ENCODE measurements at regions not wholly inside any gene's neighbourhood (a gene's known extent, or its start where the extent isn't known, plus 50 kb on each side); places are given as distances from the start of the nearest gene placed in this dataset.
"Not testable (repeated sequence)": the region's sequence is repeated elsewhere in the genome, so short reads cannot be mapped to it uniquely, and the experiment has no call there.

- no peak for DNase-seq (ENCODE audit: low read depth)
These were observed 255.8 kb upstream of the AVPR1A start for GRCh38 chr12:63406781-63407180.

DNA sequence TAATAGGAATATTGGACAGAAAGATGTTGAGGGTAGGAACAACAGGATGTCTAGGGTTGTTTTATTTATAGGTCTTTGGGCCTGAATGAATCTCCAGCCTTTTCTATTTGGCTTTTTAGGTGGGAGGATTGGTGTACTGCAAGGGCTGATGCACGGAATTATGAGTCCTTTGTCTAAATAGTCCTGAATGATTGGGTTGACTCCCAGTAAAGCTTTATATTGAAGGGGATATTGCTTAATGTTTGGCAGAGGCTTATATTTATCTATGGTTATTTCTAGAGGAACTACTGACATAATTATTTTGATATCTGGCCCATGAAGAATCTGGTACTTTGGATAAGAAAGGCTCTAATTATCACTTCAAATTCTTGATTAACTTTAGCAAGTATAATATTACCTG, 253.6 kb upstream of the AVPR1A start:
- DNase-seq (ENCODE audit: low read depth), result no peak

- DNase-seq (ENCODE audit: low read depth), result no peak
These were observed 252.3 kb upstream of the AVPR1A start for GRCh38 chr12:63403256-63403655.

- no peak for DNase-seq (ENCODE audit: low read depth)
These were observed 249.7 kb upstream of the AVPR1A start for GRCh38 chr12:63400718-63401117.

DNA sequence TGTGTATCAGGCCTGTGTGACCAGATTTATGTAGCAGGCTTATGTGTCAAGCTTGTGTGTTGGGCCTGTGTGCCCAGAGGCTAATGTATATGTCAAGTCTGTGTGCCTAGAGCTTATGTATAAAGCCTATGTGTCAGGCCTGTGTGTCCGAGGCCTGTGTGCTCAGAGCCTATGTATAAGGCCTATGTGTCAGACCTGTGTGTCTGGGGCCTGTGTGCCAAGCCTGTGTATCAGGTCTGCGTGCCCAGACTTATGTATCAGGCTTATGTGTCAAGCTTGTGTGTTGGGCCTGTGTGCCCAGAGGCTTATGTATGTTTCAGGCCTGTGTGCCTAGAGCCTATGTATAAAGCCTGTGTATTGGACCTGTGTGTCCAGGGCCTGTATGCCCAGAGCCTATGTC, 249.3 kb upstream of the AVPR1A start:
- DNase-seq (ENCODE audit: low read depth), result no peak

DNA sequence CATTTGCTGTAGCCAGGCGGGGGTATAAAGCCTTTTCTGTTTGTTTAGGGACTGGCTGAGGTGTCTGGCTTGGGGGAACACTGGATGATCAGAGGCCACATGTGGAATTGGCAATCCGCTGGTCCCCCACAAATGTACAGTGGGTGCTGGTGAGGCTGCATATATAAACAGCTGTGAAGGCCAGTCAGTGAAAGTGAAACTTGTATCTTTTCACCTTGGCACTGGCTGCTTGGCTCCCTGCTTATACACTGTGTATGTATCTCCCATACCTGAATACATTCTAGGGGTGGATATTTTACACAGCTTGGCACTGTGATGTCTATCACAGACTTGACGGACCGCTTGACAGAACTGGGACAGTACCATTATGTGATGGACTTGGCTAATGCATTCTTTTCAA, 246.8 kb upstream of the AVPR1A start:
- DNase-seq (ENCODE audit: low read depth), result no peak

- no peak for DNase-seq (ENCODE audit: low read depth)
These were observed 245.1 kb upstream of the AVPR1A start for GRCh38 chr12:63396135-63396534.

GRCh38 chr12:63394983-63395382, 244.0 kb upstream of the AVPR1A start:
- DNase-seq (ENCODE audit: low read depth), result no peak

- no peak for DNase-seq (ENCODE audit: low read depth)
These were observed 243.3 kb upstream of the AVPR1A start for GRCh38 chr12:63394349-63394748.

DNA sequence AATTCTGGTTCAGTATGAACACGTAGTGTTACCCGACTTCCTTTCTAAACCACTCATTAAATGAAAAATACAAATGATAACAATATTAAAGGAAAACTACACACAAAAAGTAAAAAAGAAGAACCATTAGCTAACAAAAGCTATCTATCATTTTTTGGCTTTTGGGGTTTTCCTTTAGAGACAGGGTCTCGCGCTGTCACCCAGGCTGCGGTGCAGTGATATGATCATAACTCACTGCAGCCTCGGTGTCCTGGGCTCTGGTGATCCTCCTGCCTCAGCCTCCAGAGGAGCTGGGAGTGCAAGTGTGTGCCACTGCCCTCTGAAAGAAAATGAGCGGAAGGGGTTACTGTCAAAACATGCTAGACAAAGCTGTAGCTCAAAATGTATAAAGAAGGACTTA, 238.2 kb upstream of the AVPR1A start:
- no peak for DNase-seq (ENCODE audit: low read depth)

DNA sequence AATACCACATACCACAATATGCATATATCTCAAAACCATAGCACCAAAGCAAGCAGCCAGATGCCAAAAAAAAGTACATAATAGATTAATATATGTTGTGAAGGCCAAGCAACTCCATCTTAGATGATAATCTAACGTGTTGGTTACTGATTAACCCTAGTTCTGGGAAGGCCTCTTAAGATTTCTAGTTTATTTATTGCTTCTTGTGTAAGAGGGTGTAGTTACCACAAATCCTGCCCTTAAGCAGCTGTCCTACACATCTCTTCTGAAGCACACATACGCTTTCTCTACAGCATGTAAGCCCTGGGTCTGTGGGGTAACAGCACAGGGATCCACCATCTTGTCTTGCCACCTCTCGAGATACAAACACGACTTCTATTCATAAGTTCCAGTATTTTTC, 236.8 kb upstream of the AVPR1A start:
- DNase-seq (ENCODE audit: low read depth), result no peak

DNA sequence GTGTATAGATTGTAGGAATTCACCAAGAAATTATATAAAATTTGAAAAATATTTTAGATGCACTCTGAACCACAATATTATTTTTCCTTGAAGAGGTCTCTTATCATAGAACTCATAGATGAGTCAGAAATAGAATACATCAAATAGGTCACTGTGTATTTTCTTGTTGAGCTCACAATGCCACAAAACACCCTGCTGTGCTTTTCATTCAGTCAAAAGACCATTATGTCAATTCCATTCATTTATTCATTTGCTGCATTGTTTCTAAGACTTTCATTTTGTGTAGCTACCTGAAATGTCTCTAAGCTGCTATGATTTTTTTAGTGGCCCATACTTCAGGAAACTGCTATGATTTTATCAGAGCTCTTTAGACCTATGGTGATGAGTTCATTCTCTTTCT, 231.9 kb upstream of the AVPR1A start:
- DNase-seq (ENCODE audit: low read depth), result no peak

GRCh38 chr12:63362791-63363190, 211.8 kb upstream of the AVPR1A start:
- peak; percentile 0 for DNase-seq (ENCODE audit: low read depth)

DNA sequence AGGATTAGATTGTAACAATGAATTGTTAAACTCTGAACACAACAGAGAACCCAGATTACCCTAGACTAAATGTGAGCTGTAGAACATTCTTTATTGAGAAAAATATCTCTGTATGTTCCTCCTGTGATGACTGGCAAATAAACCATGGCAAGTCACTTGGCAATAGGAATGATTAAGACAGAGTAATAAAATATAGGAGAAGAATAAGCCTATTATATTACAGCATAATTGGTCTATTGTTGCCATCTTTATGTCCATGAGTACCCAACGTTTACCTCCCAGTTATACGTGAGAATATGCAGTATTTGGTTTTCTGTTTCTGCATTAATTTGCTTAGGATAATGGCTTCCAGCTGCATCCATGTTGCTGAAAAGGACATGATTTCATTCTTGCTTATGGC, 211.2 kb upstream of the AVPR1A start:
- no peak for DNase-seq (ENCODE audit: low read depth)

GRCh38 chr12:63354969-63355368, 204.0 kb upstream of the AVPR1A start:
- DNase-seq (ENCODE audit: low read depth), result no peak

GRCh38 chr12:63353559-63353958, 202.6 kb upstream of the AVPR1A start:
- DNase-seq (ENCODE audit: low read depth), result no peak

- DNase-seq (ENCODE audit: low read depth), result no peak
These were observed 200.4 kb upstream of the AVPR1A start for GRCh38 chr12:63351370-63351769.

DNA sequence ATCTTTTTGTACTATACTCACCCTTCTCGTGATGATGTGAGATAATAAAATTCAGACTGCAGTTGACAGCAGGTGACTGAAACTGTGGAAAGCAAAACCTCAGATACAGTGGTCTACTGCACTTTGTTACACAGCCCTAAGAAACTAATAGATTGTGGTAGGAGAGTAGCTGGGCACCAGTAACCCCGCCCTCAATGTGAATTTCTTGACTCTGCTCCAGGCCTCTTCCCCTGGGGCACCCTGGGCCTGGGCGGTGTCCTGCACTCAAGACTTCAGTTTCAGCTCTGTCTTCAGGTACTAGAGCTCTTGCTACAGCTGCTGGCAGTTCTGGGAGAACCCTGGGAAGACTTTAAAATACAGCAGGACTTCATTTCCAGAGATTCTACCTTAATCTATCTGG, 197.6 kb upstream of the AVPR1A start:
- DNase-seq (ENCODE audit: low read depth), result no peak

- DNase-seq (ENCODE audit: low read depth), result not testable (repeated sequence)
These were observed 186.2 kb upstream of the AVPR1A start for GRCh38 chr12:63337158-63337557.

- DNase-seq (ENCODE audit: low read depth), result no peak
These were observed 175.3 kb upstream of the AVPR1A start for GRCh38 chr12:63326260-63326659.

DNA sequence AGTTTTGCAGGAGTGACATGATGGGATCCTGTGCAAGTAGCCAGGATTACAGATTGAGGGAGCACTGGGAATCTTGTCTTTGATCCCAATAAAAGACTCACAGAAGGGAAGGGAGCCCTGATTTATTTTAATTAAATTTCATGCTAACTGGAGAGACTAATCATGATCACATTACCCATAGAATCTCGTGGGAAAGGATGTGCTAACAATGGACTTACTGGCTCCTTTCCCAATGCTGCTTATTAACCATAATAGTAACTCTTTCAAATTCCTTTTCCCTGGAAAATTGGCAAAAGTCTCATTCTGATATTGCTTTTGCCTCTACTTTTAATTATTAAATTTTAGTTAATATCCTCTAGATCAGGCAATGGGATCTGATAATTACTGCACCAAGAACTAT, 174.8 kb upstream of the AVPR1A start:
- no peak for DNase-seq (ENCODE audit: low read depth)

DNA sequence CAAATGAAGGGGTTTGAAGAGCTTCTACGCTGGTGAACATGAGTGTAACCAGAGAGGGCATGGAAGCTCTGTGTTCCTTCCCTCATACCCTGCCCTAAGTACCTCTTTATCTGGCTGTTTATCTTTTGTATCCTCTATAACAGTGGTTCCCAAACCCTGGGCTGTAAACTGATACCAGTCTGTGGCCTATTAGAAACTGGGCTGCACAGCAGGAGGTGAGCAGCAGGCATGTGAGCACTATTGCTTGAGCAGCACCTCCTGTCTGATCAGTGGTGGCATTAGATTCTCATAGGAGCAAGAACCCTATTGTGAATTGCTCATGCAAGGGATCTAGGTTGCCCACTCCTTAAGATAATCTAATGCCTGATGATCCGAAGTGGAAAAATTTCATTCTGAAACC, 172.9 kb upstream of the AVPR1A start:
- no peak for DNase-seq (ENCODE audit: low read depth)

GRCh38 chr12:63321373-63321772, 170.4 kb upstream of the AVPR1A start:
- no peak for DNase-seq (ENCODE audit: low read depth)

GRCh38 chr12:63319936-63320633, 169.1 kb upstream of the AVPR1A start:
- no peak for DNase-seq (ENCODE audit: low read depth)

- no peak for DNase-seq (ENCODE audit: low read depth)
These were observed 168.4 kb upstream of the AVPR1A start for GRCh38 chr12:63319386-63319785.
